ENCODE measurements at regions not wholly inside any gene's neighbourhood (a gene's known extent, or its start where the extent isn't known, plus 50 kb on each side); places are given as distances from the start of the nearest gene placed in this dataset.

- Histone ChIP-seq H3K4me1 (ENCODE audit: control insufficient read depth in 3 of 3, insufficient read depth in 3 of 3, low read length in 3 of 3) (no peaks in the 10 kb centered on the region), H3K9me3 (ENCODE audit: control insufficient read depth in 3 of 3, low read length in 3 of 3) (peaks cover 0 to 2% (median 0%) of the 10 kb centered on the region in 3 donors), H3K9ac (ENCODE audit: low read depth in 1 of 3, low read length in 3 of 3) (no peak overlapping the region), H3K36me3 (ENCODE audit: control insufficient read depth in 3 of 3, insufficient read depth in 3 of 3, low read length in 3 of 3) (no peaks in the 10 kb centered on the region), H3K27me3 (ENCODE audit: control insufficient read depth in 3 of 3, insufficient read depth in 3 of 3, low read length in 3 of 3) (no peaks in the 10 kb centered on the region), H3K4me3 (ENCODE audit: low read length in 3 of 3) (no peak overlapping the region), H3K27ac (ENCODE audit: low read depth, low read length) (no peak overlapping the region)
Observed at GRCh38 chr5:71861682-71862081, 142.6 kb downstream of the CARTPT start.

DNA sequence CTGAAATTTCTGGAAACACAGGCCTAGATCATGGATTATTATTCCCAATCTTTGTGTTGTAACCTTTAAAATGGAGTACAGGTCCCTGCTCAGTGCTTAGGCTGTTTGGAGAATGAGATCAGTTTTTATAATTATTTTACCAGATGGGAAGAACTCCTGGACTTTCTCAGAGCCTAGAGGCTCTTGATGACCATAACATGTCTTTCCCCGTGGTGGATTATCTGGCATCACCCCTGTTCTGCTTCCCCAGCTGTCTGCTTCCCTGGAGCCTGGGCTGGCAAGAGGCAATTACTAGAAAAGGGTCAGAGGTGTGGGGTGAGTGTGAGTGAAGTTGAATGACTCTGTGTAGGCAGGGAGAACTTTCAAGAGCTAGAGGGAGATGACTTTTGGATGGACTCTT is 143.0 kb downstream of the CARTPT start:
- H3K36me3 ChIP-seq (ENCODE audit: control insufficient read depth in 3 of 3, insufficient read depth in 3 of 3, low read length in 3 of 3): no peaks in the 10 kb centered on the region
- no peaks in the 10 kb centered on the region for H3K27me3 ChIP-seq (ENCODE audit: control insufficient read depth in 3 of 3, insufficient read depth in 3 of 3, low read length in 3 of 3)

DNA sequence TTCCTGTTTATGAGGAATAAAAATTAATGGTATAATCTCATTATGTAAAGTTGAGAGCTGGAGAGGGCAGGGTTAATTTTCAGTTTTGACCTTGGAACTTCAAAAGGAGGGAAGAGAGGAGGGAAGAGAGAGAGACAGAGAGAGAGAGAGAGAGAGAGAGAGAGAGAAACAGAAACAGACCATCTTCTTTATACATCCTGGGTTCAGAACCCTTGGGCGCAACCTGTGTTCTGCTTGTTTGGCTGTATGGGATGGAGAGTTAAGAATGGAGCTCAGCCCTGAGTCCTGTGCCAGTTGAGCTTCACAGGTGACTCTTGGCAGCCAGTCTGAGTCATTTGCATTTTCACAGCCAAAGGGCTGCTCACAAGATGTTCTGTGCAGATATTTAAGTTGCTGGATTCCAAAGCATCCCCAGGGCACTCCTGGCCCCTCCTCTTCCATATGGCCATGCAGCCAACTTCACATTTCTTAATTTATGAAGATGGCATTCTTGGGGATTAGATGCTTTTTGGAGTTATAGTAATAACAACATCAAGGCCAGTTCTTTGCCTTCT is 143.5 kb downstream of the CARTPT start:
- Histone ChIP-seq H3K4me1 (ENCODE audit: control insufficient read depth in 3 of 3, insufficient read depth in 3 of 3, low read length in 3 of 3) (no peaks in the 10 kb centered on the region), H3K36me3 (ENCODE audit: control insufficient read depth in 3 of 3, insufficient read depth in 3 of 3, low read length in 3 of 3) (no peaks in the 10 kb centered on the region)

More for the DNA sequence above, 143.0 kb downstream of the CARTPT start:
- no peak overlapping the region for H3K27ac ChIP-seq (ENCODE audit: low read depth, low read length)
- H3K9ac ChIP-seq (ENCODE audit: low read depth in 1 of 3, low read length in 3 of 3): no peak overlapping the region
- no peak overlapping the region for H3K4me3 ChIP-seq (ENCODE audit: low read length in 3 of 3)
- peaks cover 0 to 2% (median 0%) of the 10 kb centered on the region in 3 donors for H3K9me3 ChIP-seq (ENCODE audit: control insufficient read depth in 3 of 3, low read length in 3 of 3)
- no peaks in the 10 kb centered on the region for H3K4me1 ChIP-seq (ENCODE audit: control insufficient read depth in 3 of 3, insufficient read depth in 3 of 3, low read length in 3 of 3)

GRCh38 chr5:71864730-71865601 is 145.9 kb downstream of the CARTPT start:
- H3K9me3 ChIP-seq (ENCODE audit: control insufficient read depth in 3 of 3, low read length in 3 of 3): peaks cover 0 to 2% (median 0%) of the 10 kb centered on the region in 3 donors
- H3K36me3 ChIP-seq (ENCODE audit: control insufficient read depth in 3 of 3, insufficient read depth in 3 of 3, low read length in 3 of 3): no peaks in the 10 kb centered on the region
- H3K4me3 ChIP-seq (ENCODE audit: low read length in 3 of 3): no peak overlapping the region
- H3K27me3 ChIP-seq (ENCODE audit: control insufficient read depth in 3 of 3, insufficient read depth in 3 of 3, low read length in 3 of 3): no peaks in the 10 kb centered on the region
- H3K27ac ChIP-seq (ENCODE audit: low read depth, low read length): no peak overlapping the region
- H3K9ac ChIP-seq (ENCODE audit: low read depth in 1 of 3, low read length in 3 of 3): no peak overlapping the region
- no peaks in the 10 kb centered on the region for H3K4me1 ChIP-seq (ENCODE audit: control insufficient read depth in 3 of 3, insufficient read depth in 3 of 3, low read length in 3 of 3)

More for the DNA sequence above, 143.5 kb downstream of the CARTPT start:
- Histone ChIP-seq H3K27ac (ENCODE audit: low read depth, low read length) (no peak overlapping the region), H3K27me3 (ENCODE audit: control insufficient read depth in 3 of 3, insufficient read depth in 3 of 3, low read length in 3 of 3) (no peaks in the 10 kb centered on the region), H3K9ac (ENCODE audit: low read depth in 1 of 3, low read length in 3 of 3) (no peak overlapping the region), H3K4me3 (ENCODE audit: low read length in 3 of 3) (no peak overlapping the region), H3K9me3 (ENCODE audit: control insufficient read depth in 3 of 3, low read length in 3 of 3) (peaks cover 0 to 2% (median 0%) of the 10 kb centered on the region in 3 donors)

- H3K36me3 ChIP-seq (ENCODE audit: control insufficient read depth in 3 of 3, insufficient read depth in 3 of 3, low read length in 3 of 3): no peaks in the 10 kb centered on the region
- H3K27me3 ChIP-seq (ENCODE audit: control insufficient read depth in 3 of 3, insufficient read depth in 3 of 3, low read length in 3 of 3): no peaks in the 10 kb centered on the region
- H3K9me3 ChIP-seq (ENCODE audit: control insufficient read depth in 3 of 3, low read length in 3 of 3): peaks cover 0 to 2% (median 0%) of the 10 kb centered on the region in 3 donors
- H3K4me3 ChIP-seq (ENCODE audit: low read length in 3 of 3): no peak overlapping the region
- H3K27ac ChIP-seq (ENCODE audit: low read depth, low read length): no peak overlapping the region
- no peaks in the 10 kb centered on the region for H3K4me1 ChIP-seq (ENCODE audit: control insufficient read depth in 3 of 3, insufficient read depth in 3 of 3, low read length in 3 of 3)
- H3K9ac ChIP-seq (ENCODE audit: low read depth in 1 of 3, low read length in 3 of 3): no peak overlapping the region
Observed at GRCh38 chr5:71865665-71866320, 146.7 kb downstream of the CARTPT start.

DNA sequence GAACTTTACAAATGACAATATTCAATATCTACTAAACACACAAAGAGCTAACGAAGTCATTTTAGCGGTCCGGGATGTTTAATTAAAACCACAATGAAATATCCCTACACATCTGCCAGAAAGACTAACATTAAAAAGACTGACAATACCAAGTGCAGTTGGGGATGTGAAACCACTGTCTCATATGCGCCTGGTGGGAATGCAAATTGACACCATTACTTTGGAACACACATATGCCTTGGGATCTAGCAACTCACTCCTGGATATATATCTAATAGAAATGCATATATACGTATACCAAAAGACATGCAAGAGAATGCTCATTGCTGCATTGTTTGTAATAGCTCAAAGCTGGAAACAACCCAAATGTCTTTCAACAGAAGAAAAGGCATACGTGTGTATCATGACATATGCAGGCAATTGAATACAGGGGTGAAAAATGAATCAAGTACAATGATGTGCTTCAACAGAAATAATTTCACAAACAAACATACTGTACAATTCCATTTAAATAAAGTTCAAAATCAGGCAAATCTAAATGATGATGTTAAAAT is 153.3 kb downstream of the CARTPT start:
- no peak overlapping the region for H3K27ac ChIP-seq (ENCODE audit: low read depth, low read length)
- H3K36me3 ChIP-seq (ENCODE audit: control insufficient read depth in 3 of 3, insufficient read depth in 3 of 3, low read length in 3 of 3): no peaks in the 10 kb centered on the region
- H3K4me3 ChIP-seq (ENCODE audit: low read length in 3 of 3): no peak overlapping the region
- H3K4me1 ChIP-seq (ENCODE audit: control insufficient read depth in 3 of 3, insufficient read depth in 3 of 3, low read length in 3 of 3): no peaks in the 10 kb centered on the region
- H3K27me3 ChIP-seq (ENCODE audit: control insufficient read depth in 3 of 3, insufficient read depth in 3 of 3, low read length in 3 of 3): no peaks in the 10 kb centered on the region
- H3K9me3 ChIP-seq (ENCODE audit: control insufficient read depth in 3 of 3, low read length in 3 of 3): no peaks in the 10 kb centered on the region
- H3K9ac ChIP-seq (ENCODE audit: low read depth in 1 of 3, low read length in 3 of 3): no peak overlapping the region

DNA sequence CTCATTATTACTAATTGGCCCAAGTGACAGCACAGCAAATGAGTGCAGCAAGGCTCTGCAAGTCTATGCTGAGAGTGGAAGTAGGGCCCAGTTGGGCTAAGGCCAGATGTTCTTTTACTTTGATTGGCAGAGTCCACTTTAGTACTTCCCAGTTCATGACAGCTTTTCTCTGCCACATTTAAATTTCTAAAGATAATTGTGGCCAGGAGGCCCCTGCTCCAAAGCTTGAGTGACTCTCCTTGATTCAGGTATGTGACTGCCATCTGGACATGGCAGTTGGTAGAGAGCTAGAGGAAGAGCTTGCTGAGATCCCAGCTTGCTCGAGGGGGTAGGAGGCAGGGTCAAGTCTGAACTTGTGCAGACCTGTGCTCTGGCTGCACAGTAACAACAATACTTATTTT is 154.1 kb downstream of the CARTPT start:
- H3K27ac ChIP-seq (ENCODE audit: low read depth, low read length): no peak overlapping the region
- H3K9ac ChIP-seq (ENCODE audit: low read depth in 1 of 3, low read length in 3 of 3): no peak overlapping the region
- no peaks in the 10 kb centered on the region for H3K27me3 ChIP-seq (ENCODE audit: control insufficient read depth in 3 of 3, insufficient read depth in 3 of 3, low read length in 3 of 3)
- H3K9me3 ChIP-seq (ENCODE audit: control insufficient read depth in 3 of 3, low read length in 3 of 3): no peaks in the 10 kb centered on the region
- no peaks in the 10 kb centered on the region for H3K36me3 ChIP-seq (ENCODE audit: control insufficient read depth in 3 of 3, insufficient read depth in 3 of 3, low read length in 3 of 3)
- no peaks in the 10 kb centered on the region for H3K4me1 ChIP-seq (ENCODE audit: control insufficient read depth in 3 of 3, insufficient read depth in 3 of 3, low read length in 3 of 3)
- no peak overlapping the region for H3K4me3 ChIP-seq (ENCODE audit: low read length in 3 of 3)

DNA sequence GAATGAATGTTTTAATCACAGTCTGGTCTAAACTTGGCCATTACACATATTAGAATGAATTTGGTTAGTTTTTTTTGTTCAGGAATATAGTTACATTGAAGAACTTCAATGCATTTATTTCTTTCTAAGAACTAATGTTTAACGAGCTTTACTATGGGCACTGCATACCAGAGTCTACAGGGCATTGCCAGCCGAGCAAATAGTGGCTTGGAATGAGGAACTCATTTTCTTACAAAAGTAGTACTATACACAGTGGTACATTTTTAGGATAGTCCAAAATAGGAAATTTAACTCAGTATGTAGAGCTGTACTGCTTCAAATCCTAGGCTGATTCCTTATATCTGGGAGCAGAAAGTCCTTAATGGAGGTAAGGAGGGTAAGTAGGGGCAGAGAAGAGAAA is 155.4 kb downstream of the CARTPT start:
- Histone ChIP-seq H3K9me3 (ENCODE audit: control insufficient read depth in 3 of 3, low read length in 3 of 3) (no peaks in the 10 kb centered on the region), H3K9ac (ENCODE audit: low read depth in 1 of 3, low read length in 3 of 3) (no peak overlapping the region), H3K4me3 (ENCODE audit: low read length in 3 of 3) (no peak overlapping the region), H3K4me1 (ENCODE audit: control insufficient read depth in 3 of 3, insufficient read depth in 3 of 3, low read length in 3 of 3) (no peaks in the 10 kb centered on the region), H3K27ac (ENCODE audit: low read depth, low read length) (no peak overlapping the region), H3K36me3 (ENCODE audit: control insufficient read depth in 3 of 3, insufficient read depth in 3 of 3, low read length in 3 of 3) (no peaks in the 10 kb centered on the region), H3K27me3 (ENCODE audit: control insufficient read depth in 3 of 3, insufficient read depth in 3 of 3, low read length in 3 of 3) (no peaks in the 10 kb centered on the region)

DNA sequence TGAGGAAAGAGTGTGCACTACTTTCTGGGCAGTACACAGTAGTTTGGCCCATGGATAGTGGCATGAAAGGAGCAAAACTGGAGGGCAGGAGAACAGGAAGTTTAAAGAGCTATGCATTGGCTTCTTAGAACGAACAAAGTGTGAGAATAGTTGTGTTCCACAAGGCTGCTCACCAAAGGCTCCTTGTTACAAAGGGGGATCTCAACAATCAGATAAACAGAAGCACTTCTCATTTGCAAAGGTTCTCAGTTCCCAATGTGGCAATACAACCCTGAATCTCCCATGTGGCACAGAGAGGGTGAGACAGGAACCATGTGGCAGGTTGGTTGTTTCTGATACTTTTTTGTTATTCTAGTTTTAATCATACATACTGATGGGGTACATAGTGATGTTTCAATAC is 158.4 kb downstream of the CARTPT start:
- Histone ChIP-seq H3K27me3 (ENCODE audit: control insufficient read depth in 3 of 3, insufficient read depth in 3 of 3, low read length in 3 of 3) (peaks cover 0 to 12% (median 0%) of the 10 kb centered on the region in 3 donors), H3K36me3 (ENCODE audit: control insufficient read depth in 3 of 3, insufficient read depth in 3 of 3, low read length in 3 of 3) (no peaks in the 10 kb centered on the region), H3K4me3 (ENCODE audit: low read length in 3 of 3) (no peak overlapping the region), H3K9ac (ENCODE audit: low read depth in 1 of 3, low read length in 3 of 3) (no peak overlapping the region), H3K4me1 (ENCODE audit: control insufficient read depth in 3 of 3, insufficient read depth in 3 of 3, low read length in 3 of 3) (no peaks in the 10 kb centered on the region), H3K9me3 (ENCODE audit: control insufficient read depth in 3 of 3, low read length in 3 of 3) (no peaks in the 10 kb centered on the region), H3K27ac (ENCODE audit: low read depth, low read length) (no peak overlapping the region)

DNA sequence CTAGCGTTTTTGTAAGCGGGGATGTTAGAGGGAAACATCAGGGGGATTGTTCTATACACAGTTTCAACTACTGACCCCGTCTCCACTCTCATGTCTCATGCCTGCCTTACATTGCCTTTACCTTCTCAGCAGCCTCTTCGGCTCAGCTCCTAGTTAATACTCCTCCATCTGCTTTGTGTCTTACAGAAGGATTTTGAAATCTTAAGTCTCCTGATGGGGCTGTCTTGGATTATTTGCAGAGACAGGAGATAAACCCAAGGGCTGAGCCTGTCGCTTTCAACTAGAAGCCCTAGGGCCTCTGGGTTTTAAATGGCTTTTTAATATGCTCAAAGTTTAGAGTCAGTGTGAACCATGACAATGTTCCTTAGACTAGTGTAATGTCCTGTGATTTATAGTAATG is 161.5 kb downstream of the CARTPT start:
- H3K9ac ChIP-seq (ENCODE audit: low read depth in 1 of 3, low read length in 3 of 3): no peak overlapping the region
- H3K9me3 ChIP-seq (ENCODE audit: control insufficient read depth in 3 of 3, low read length in 3 of 3): no peaks in the 10 kb centered on the region
- no peak overlapping the region for H3K27ac ChIP-seq (ENCODE audit: low read depth, low read length)
- H3K27me3 ChIP-seq (ENCODE audit: control insufficient read depth in 3 of 3, insufficient read depth in 3 of 3, low read length in 3 of 3): peaks cover 0 to 12% (median 0%) of the 10 kb centered on the region in 3 donors
- no peaks in the 10 kb centered on the region for H3K36me3 ChIP-seq (ENCODE audit: control insufficient read depth in 3 of 3, insufficient read depth in 3 of 3, low read length in 3 of 3)
- no peak overlapping the region for H3K4me3 ChIP-seq (ENCODE audit: low read length in 3 of 3)
- H3K4me1 ChIP-seq (ENCODE audit: control insufficient read depth in 3 of 3, insufficient read depth in 3 of 3, low read length in 3 of 3): peaks cover 0 to 4% (median 3%) of the 10 kb centered on the region in 3 donors
